ENCODE measurements at regions not wholly inside any gene's neighbourhood (a gene's known extent, or its start where the extent isn't known, plus 50 kb on each side); places are given as distances from the start of the nearest gene placed in this dataset.
"Not testable (repeated sequence)": the region's sequence is repeated elsewhere in the genome, so short reads cannot be mapped to it uniquely, and the experiment has no call there.

DNA sequence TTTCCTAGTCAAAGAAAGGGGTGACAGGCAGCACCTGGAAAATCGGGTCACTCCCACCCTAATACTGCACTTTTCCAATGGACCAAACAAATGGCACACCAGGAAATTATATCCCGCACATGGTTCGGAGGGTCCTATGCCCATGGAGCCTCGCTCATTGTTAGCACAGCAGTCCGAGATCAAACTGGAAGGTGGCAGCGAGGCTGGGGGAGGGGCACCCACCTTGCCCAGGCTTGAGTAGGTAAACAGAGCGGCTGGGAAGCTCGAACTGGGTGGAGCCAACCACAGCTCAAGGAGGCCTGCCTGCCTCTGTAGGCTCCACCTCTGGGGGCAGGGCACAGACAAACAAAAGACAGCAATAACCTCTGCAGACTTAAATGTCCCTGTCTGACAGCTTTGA, 539.2 kb upstream of the ST8SIA4 start:
- TF ChIP-seq CTCF, EZH2phosphoT487 (IDR thresholded peaks at IDR 0.05; ENCODE audit: low read length): not testable (repeated sequence)
